Neural crest cell (in vitro differentiated cells): ENCODE measurements at regions not wholly inside any gene's neighbourhood (a gene's known extent, or its start where the extent isn't known, plus 50 kb on each side); places are given as distances from the start of the nearest gene placed in this dataset.
A peak's percentile ranks its signal among the peaks of the same experiment; 100 is the strongest.

Source experiments
- DNase-seq: peaks from one replicate; pipeline ENCODE4 v3.0.0; 2021; ENCODE audit warnings: low read depth, mixed read lengths, low spot score
- H3K27ac Mint-ChIP-seq: one replicate; pipeline ENCODE4 v1.8.0; 2021; ENCODE audit warnings: mild to moderate bottlenecking, mixed read lengths; ENCODE audit not compliant: unreplicated experiment
- H3K27me3 Mint-ChIP-seq: 2 replicates; pipeline ENCODE4 v1.8.0; 2021; ENCODE audit warnings: low read depth, mild to moderate bottlenecking, mixed read lengths
- H3K36me3 Mint-ChIP-seq: 2 replicates; pipeline ENCODE4 v1.8.0; 2021; ENCODE audit warnings: low read depth, mild to moderate bottlenecking, mixed read lengths
- H3K4me1 Mint-ChIP-seq: 2 replicates; pipeline ENCODE4 v1.8.0; 2021; ENCODE audit warnings: mixed read lengths
- H3K4me3 Mint-ChIP-seq: one replicate; pipeline ENCODE4 v1.8.0; 2021; ENCODE audit warnings: mild to moderate bottlenecking, mixed read lengths
- H3K9me3 Mint-ChIP-seq: 2 replicates; pipeline ENCODE4 v1.8.0; 2021; ENCODE audit warnings: mixed read lengths
- CTCF ChIP-seq: fragments of 200-600 bp; sonication (generic); conservative IDR thresholded peaks from 2 replicates; pipeline ENCODE4 v1.5.0; 2021; ENCODE audit warnings: antibody characterized with exemption, mild to moderate bottlenecking

DNA sequence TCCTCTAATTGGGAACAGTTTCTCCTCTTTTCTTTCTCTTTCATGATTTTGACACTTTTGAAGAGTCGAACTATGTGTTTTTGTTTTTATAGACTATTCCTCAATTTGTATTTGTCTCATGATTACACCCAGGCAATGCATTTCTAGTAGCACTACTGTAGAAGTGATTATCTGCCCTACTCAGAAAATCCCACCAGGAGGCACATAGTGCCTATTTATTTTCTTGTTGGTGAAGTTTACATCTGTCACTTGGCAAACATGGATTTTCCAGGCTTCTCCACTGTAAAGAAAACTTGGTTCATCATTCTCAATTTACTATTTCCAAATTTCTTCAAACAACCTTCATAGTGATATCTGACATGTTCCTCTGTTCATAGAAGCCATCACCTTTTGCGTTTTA is 893.9 kb downstream of the CCSER2 start:
- Mint-ChIP-seq H3K36me3 (no peaks in the 10 kb centered on the region), H3K4me3 (no peak overlapping the region), H3K27me3 (no peaks in the 10 kb centered on the region), H3K9me3 (peaks cover 7% of the 10 kb centered on the region), H3K4me1 (no peaks in the 10 kb centered on the region), H3K27ac (no peak overlapping the region)
- no peak for DNase-seq
- TF ChIP-seq CTCF, result peak; percentile 26

DNA sequence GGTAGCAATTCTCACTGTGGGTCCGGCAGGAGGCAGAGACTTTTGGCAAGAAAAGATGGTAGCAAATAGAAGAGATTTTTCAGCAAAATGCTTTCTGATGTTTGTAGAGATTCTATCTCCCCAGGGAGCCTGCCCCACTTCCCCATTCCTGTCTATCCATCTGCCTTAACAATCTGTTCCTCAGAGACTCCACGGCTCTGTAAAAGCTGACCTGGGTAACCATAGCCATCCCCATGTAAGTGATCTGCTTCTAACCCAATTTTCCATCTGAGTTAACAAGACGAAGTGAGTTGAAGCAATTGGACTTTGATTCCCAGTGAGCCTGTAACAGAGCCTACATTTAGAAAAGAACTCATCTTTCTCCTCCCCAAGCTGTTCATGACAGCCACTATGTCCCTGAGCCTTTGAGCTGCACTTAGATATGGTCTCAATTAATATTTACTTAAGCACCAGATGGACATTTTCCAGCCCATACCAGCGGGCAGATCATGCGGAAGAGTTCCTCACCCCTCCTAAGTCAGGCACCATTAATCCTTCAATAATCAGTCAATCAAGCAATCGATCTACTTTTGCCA is 896.1 kb downstream of the CCSER2 start:
- Mint-ChIP-seq H3K4me3 (no peak overlapping the region), H3K4me1 (no peaks in the 10 kb centered on the region), H3K9me3 (peaks cover 7% of the 10 kb centered on the region), H3K36me3 (no peaks in the 10 kb centered on the region), H3K27ac (no peak overlapping the region), H3K27me3 (no peaks in the 10 kb centered on the region)
- no peak for TF ChIP-seq CTCF
- DNase-seq, result no peak

DNA sequence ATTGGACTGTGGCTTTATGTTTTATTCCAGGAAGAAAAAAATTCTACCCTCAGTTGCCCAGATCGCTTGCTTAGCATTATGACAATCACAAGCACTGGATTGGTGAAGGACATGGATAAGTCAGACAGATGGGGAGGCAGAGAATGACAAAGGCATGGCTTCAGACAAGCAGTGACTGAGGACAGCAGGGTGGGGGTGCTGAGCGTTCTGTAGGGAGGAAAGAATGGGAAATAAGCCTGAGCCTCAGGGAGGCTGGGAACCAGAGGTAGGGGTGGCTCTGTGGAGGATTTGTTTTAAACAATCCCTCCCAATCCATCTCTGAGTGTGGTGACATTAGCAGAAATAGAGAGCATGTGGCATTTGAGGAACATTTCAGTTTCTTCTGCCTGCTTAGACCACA is 896.9 kb downstream of the CCSER2 start:
- no peak for TF ChIP-seq CTCF
- Mint-ChIP-seq H3K36me3 (no peaks in the 10 kb centered on the region), H3K4me1 (no peaks in the 10 kb centered on the region), H3K27ac (no peak overlapping the region), H3K27me3 (no peaks in the 10 kb centered on the region), H3K4me3 (no peak overlapping the region), H3K9me3 (peaks cover 6% of the 10 kb centered on the region)
- DNase-seq, result no peak

GRCh38 chr10:85226596-85226995 is 898.2 kb downstream of the CCSER2 start:
- TF ChIP-seq CTCF, result no peak
- Mint-ChIP-seq H3K4me3 (no peak overlapping the region), H3K36me3 (no peaks in the 10 kb centered on the region), H3K27me3 (no peaks in the 10 kb centered on the region), H3K9me3 (no peaks in the 10 kb centered on the region), H3K27ac (no peak overlapping the region), H3K4me1 (no peaks in the 10 kb centered on the region)
- DNase-seq, result no peak

DNA sequence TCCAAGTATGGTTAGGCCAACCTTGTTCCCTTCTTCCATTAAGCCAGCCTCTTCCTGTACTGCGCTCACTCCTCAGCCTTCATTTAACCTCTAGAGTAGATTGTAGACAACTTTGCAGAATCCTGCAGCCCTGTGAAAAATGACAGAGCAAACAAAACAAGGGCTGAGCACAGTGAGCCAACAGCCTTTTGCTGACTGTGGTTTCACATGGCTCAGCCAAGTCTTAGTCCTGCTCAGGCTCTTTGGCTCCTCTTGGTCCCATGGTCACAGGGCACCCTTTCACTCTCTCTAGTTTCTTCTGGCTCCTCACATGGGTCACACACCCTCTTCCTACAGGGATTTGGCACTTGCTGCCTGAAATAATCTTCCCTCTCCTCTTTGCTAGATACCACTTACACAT is 900.3 kb downstream of the CCSER2 start:
- Mint-ChIP-seq H3K4me3 (no peak overlapping the region), H3K27me3 (no peaks in the 10 kb centered on the region), H3K9me3 (no peaks in the 10 kb centered on the region), H3K4me1 (no peaks in the 10 kb centered on the region), H3K36me3 (no peaks in the 10 kb centered on the region), H3K27ac (no peak overlapping the region)
- no peak for DNase-seq
- TF ChIP-seq CTCF, result no peak
